ENCODE measurements at regions not wholly inside any gene's neighbourhood (a gene's known extent, or its start where the extent isn't known, plus 50 kb on each side); places are given as distances from the start of the nearest gene placed in this dataset.

GRCh38 chr2:149781263-149781808 lies 193.8 kb upstream of the MMADHC start:
- no peak for TF ChIP-seq CTCF (IDR thresholded peaks at IDR 0.05)
- TF ChIP-seq EP300 (IDR thresholded peaks at IDR 0.05): no peak
- no peak for TF ChIP-seq POLR2A (IDR thresholded peaks at IDR 0.05)

All from suprapubic skin (tissue), 3 donors.